Hepatocyte (in vitro differentiated cells): ENCODE measurements at regions not wholly inside any gene's neighbourhood (a gene's known extent, or its start where the extent isn't known, plus 50 kb on each side); places are given as distances from the start of the nearest gene placed in this dataset.
"Not testable (repeated sequence)": the region's sequence is repeated elsewhere in the genome, so short reads cannot be mapped to it uniquely, and the experiment has no call there.

Experiments
- DNase-seq: peaks from one replicate; pipeline ENCODE4 v3.0.0-alpha.2; 2016; ENCODE audit warnings: low spot score
- H2AFZ ChIP-seq: fragments of 200-600 bp; sonication (generic); 2 replicates; pipeline ENCODE4 v1.6.0; 2016; ENCODE audit warnings: antibody characterized with exemption, mild to moderate bottlenecking
- H3K27ac ChIP-seq: fragments of 200-600 bp; sonication (generic); 2 replicates; pipeline ENCODE4 v1.5.1; 2016; ENCODE audit warnings: mild to moderate bottlenecking
- H3K27me3 ChIP-seq: fragments of 200-600 bp; sonication (generic); 2 replicates; pipeline ENCODE4 v1.6.1; 2016
- H3K36me3 ChIP-seq: fragments of 200-600 bp; sonication (generic); replicated peaks from 2 replicates; pipeline ENCODE4 v1.5.1; 2016; ENCODE audit warnings: low read depth; ENCODE audit not compliant: insufficient read depth
- H3K4me1 ChIP-seq: fragments of 200-600 bp; sonication (generic); 2 replicates; pipeline ENCODE4 v1.5.1; 2016; ENCODE audit warnings: mild to moderate bottlenecking, moderate library complexity; ENCODE audit not compliant: insufficient read depth
- H3K4me2 ChIP-seq: fragments of 200-600 bp; sonication (generic); 2 replicates; pipeline ENCODE4 v1.6.0; 2016
- H3K4me3 ChIP-seq: fragments of 200-600 bp; sonication (generic); 2 replicates; pipeline ENCODE4 v1.5.1; 2016; ENCODE audit warnings: mild to moderate bottlenecking
- H3K79me2 ChIP-seq: fragments of 200-600 bp; sonication (generic); 2 replicates; pipeline ENCODE4 v1.6.0; 2017; ENCODE audit warnings: mild to moderate bottlenecking
- H3K9me2 ChIP-seq: fragments of 200-600 bp; sonication (generic); replicated peaks from 2 replicates; pipeline ENCODE4 v1.6.0; 2017; ENCODE audit warnings: mild to moderate bottlenecking; ENCODE audit not compliant: insufficient read depth
- H3K9me3 ChIP-seq: fragments of 200-600 bp; sonication (generic); 2 replicates; pipeline ENCODE4 v1.5.1; 2016; ENCODE audit warnings: low read depth, mild to moderate bottlenecking
- H4K20me1 ChIP-seq: fragments of 200-600 bp; sonication (generic); 2 replicates; pipeline ENCODE4 v1.6.0; 2016; ENCODE audit warnings: mild to moderate bottlenecking; ENCODE audit not compliant: insufficient read depth, poor library complexity, severe bottlenecking
- CTCF ChIP-seq: fragments of 200-600 bp; sonication (generic); IDR thresholded peaks from 2 replicates; pipeline ENCODE4 v1.5.1; 2016; ENCODE audit warnings: antibody characterized with exemption, mild to moderate bottlenecking; ENCODE audit not compliant: poor library complexity
- EZH2 ChIP-seq: fragments of 200-600 bp; sonication (generic); IDR thresholded peaks from 2 replicates; pipeline ENCODE4 v1.6.1; 2016; ENCODE audit warnings: antibody characterized with exemption, mild to moderate bottlenecking, borderline replicate concordance
- EZH2phosphoT487 ChIP-seq: fragments of 200-600 bp; sonication (generic); IDR thresholded peaks from one replicate; pipeline ENCODE4 v1.6.1; 2018; ENCODE audit warnings: antibody characterized with exemption, mild to moderate bottlenecking, low read depth, moderate library complexity; ENCODE audit not compliant: unreplicated experiment, severe bottlenecking
- WGBS: methylation state at CpG from one replicate; pipeline ENCODE4 v1.1.6; 2016; ENCODE audit warnings: low lambda C conversion rate; ENCODE audit errors: missing lambda C conversion rate; 5-methylcytosine and 5-hydroxymethylcytosine counted together

- WGBS: 72% methylated on average over 8 of the region's 8 CpGs
- H2AFZ ChIP-seq: no peak overlapping the region
- H3K27me3 ChIP-seq: no peaks in the 10 kb centered on the region
- H3K36me3 ChIP-seq: no peaks in the 10 kb centered on the region
- no peaks in the 10 kb centered on the region for H3K79me2 ChIP-seq
- no peak overlapping the region for H3K27ac ChIP-seq
- no peaks in the 10 kb centered on the region for H4K20me1 ChIP-seq
- DNase-seq: no peak
- no peak overlapping the region for H3K4me3 ChIP-seq
- no peak overlapping the region for H3K4me2 ChIP-seq
- TF ChIP-seq CTCF (no peak), EZH2phosphoT487 (no peak), EZH2 (no peak)
- no peaks in the 10 kb centered on the region for H3K9me2 ChIP-seq
- H3K4me1 ChIP-seq: no peaks in the 10 kb centered on the region
- no peaks in the 10 kb centered on the region for H3K9me3 ChIP-seq
These were observed 54.7 kb upstream of the LANCL2 start for GRCh38 chr7:55310287-55311025.

- not testable (repeated sequence) for H3K79me2 ChIP-seq, H3K4me2 ChIP-seq, DNase-seq, H3K9me3 ChIP-seq, H3K9me2 ChIP-seq, H2AFZ ChIP-seq, H3K27me3 ChIP-seq, H3K36me3 ChIP-seq, H4K20me1 ChIP-seq, H3K4me1 ChIP-seq, H3K4me3 ChIP-seq, H3K27ac ChIP-seq
- no CpG with 5 or more reads among the region's 27 CpGs for WGBS
These were observed 53.2 kb upstream of the LANCL2 start for GRCh38 chr7:55311892-55312291.

- H4K20me1 ChIP-seq, H3K36me3 ChIP-seq, H3K9me3 ChIP-seq, H3K27ac ChIP-seq, H3K9me2 ChIP-seq, H3K4me3 ChIP-seq, H3K79me2 ChIP-seq, H3K4me1 ChIP-seq, H3K4me2 ChIP-seq, H3K27me3 ChIP-seq, DNase-seq, H2AFZ ChIP-seq: not testable (repeated sequence)
- WGBS: 78% methylated on average over 5 of the region's 5 CpGs
These were observed 51.5 kb upstream of the LANCL2 start for GRCh38 chr7:55313671-55314070.

GRCh38 chr7:55314967-55315366, 50.2 kb upstream of the LANCL2 start:
- Histone ChIP-seq H4K20me1 (no peaks in the 10 kb centered on the region), H3K4me3 (no peak overlapping the region), H3K36me3 (no peaks in the 10 kb centered on the region), H3K27ac (no peak overlapping the region), H2AFZ (no peak overlapping the region), H3K9me3 (no peaks in the 10 kb centered on the region), H3K4me1 (no peaks in the 10 kb centered on the region), H3K9me2 (no peaks in the 10 kb centered on the region), H3K4me2 (no peak overlapping the region), H3K79me2 (no peaks in the 10 kb centered on the region), H3K27me3 (no peaks in the 10 kb centered on the region)
- TF ChIP-seq CTCF (no peak), EZH2phosphoT487 (no peak), EZH2 (no peak)
- WGBS: 75% methylated on average over 8 of the region's 8 CpGs
- no peak for DNase-seq
